ENCODE measurements at regions not wholly inside any gene's neighbourhood (a gene's known extent, or its start where the extent isn't known, plus 50 kb on each side); places are given as distances from the start of the nearest gene placed in this dataset.

DNA sequence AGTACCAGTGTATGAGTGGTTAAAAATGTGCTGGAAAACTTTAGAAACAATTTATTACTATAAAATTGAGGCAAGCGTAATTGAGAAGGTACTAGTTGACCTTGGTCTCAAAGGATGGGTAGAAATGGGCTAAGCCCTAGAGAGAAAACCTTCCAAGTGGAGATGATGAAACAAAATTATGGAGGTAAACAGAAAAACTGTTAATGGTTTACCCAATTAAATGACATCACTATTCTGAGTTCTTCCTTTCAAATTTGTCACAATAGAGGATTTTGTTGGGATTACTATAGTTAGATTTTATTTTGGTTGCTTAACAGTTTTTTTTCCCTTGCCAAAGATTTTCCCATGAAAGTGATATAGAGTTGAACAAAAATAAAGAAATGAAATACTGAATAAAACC is 1302.5 kb upstream of the TENM3 start:
- Histone ChIP-seq H3K27me3 (ENCODE audit: control insufficient read depth, insufficient read depth) (no peaks in the 10 kb centered on the region), H3K9me3 (ENCODE audit: control insufficient read depth, low read length) (no peaks in the 10 kb centered on the region), H3K4me1 (ENCODE audit: control insufficient read depth, insufficient read depth, low read length) (no peaks in the 10 kb centered on the region), H3K27ac (ENCODE audit: low read length) (no peak overlapping the region), H3K4me3 (ENCODE audit: low read length) (no peak overlapping the region)
- DNase-seq (no peak), ATAC-seq (no peak)
- intact Hi-C loops (cut with DNase I), result no loop called here
- 82% methylated on average over 1 of the region's 1 CpG for WGBS

DNA sequence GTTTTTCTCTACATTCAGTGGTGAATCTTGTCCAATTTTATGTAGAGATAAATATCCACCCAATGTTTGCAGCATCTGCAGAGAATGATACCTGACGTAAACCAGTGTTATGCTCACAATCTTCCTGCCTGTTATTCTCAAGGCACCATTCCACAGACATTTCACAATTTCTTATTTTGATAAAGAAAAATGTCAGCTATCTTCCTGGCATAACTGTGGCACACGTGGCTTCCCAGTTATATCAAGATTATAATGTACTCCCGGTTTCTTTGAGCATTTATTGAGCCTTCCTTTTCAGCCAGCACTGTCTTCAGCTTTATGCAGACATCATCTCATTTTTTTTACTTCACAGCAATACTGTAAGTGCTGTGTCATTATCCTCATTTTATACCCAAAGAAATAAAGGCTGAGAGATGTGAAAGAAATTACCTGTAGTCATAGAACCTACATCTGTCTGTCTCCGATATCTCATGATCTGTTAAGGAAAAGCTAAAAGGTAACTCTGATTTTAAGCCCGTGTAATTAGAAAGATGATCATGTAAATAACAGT is 1300.8 kb upstream of the TENM3 start:
- Histone ChIP-seq H3K27me3 (ENCODE audit: control insufficient read depth, insufficient read depth) (no peaks in the 10 kb centered on the region), H3K4me1 (ENCODE audit: control insufficient read depth, insufficient read depth, low read length) (no peaks in the 10 kb centered on the region), H3K27ac (ENCODE audit: low read length) (no peak overlapping the region), H3K9me3 (ENCODE audit: control insufficient read depth, low read length) (no peaks in the 10 kb centered on the region), H3K4me3 (ENCODE audit: low read length) (no peak overlapping the region)
- DNase-seq, result no peak
- intact Hi-C loops (cut with DNase I), result no loop called here
- WGBS, result 63% methylated on average over 5 of the region's 5 CpGs
- ATAC-seq, result no peak

DNA sequence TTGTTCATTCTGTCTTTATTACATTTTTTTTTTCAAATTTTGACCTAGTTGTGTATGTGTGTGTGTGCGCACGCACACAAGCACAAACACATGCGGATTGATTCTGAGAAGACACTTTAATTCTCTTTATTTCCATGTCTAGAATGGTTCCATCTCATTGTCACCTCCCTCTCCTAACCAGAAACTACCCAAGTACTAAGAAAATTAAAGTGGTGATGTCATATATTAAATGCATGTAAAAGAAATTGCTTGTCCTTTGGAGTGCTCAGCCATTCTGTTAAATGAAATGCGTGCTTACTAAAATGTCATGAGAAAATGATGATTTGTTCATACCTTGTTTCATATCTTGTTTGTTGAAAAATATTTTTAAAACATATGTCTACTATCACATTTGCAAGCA is 1297.0 kb upstream of the TENM3 start:
- intact Hi-C loops (cut with DNase I), result no loop called here
- no peak overlapping the region for H3K4me3 ChIP-seq (ENCODE audit: low read length)
- DNase-seq (no peak), ATAC-seq (no peak)
- no peaks in the 10 kb centered on the region for H3K4me1 ChIP-seq (ENCODE audit: control insufficient read depth, insufficient read depth, low read length)
- no peaks in the 10 kb centered on the region for H3K27me3 ChIP-seq (ENCODE audit: control insufficient read depth, insufficient read depth)
- no peak overlapping the region for H3K27ac ChIP-seq (ENCODE audit: low read length)
- no peaks in the 10 kb centered on the region for H3K9me3 ChIP-seq (ENCODE audit: control insufficient read depth, low read length)
- WGBS, result 94% methylated on average over 4 of the region's 4 CpGs

DNA sequence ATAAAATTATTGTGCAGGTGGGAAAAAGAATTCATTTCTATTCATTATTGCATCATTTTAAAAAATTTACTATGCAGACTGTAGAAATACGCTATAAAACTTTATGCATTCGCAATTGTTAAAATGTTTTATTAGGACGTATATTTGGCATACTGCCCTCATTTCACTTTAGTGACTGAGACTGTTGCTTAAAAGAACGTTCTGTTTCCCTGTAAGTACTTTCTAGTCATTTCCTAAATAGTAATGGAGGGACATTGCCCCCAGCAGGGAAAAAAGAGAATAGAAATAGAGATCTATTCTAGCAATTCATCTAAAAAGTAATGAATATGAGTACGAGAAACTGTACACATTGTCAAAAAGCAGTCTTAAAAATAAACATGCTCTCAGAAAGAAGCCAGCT is 1295.8 kb upstream of the TENM3 start:
- DNase-seq (no peak), ATAC-seq (no peak)
- Histone ChIP-seq H3K27me3 (ENCODE audit: control insufficient read depth, insufficient read depth) (no peaks in the 10 kb centered on the region), H3K4me1 (ENCODE audit: control insufficient read depth, insufficient read depth, low read length) (no peaks in the 10 kb centered on the region), H3K27ac (ENCODE audit: low read length) (no peak overlapping the region), H3K4me3 (ENCODE audit: low read length) (no peak overlapping the region), H3K9me3 (ENCODE audit: control insufficient read depth, low read length) (no peaks in the 10 kb centered on the region)
- intact Hi-C loops (cut with DNase I), result no loop called here
- 46% methylated on average over 5 of the region's 5 CpGs for WGBS

DNA sequence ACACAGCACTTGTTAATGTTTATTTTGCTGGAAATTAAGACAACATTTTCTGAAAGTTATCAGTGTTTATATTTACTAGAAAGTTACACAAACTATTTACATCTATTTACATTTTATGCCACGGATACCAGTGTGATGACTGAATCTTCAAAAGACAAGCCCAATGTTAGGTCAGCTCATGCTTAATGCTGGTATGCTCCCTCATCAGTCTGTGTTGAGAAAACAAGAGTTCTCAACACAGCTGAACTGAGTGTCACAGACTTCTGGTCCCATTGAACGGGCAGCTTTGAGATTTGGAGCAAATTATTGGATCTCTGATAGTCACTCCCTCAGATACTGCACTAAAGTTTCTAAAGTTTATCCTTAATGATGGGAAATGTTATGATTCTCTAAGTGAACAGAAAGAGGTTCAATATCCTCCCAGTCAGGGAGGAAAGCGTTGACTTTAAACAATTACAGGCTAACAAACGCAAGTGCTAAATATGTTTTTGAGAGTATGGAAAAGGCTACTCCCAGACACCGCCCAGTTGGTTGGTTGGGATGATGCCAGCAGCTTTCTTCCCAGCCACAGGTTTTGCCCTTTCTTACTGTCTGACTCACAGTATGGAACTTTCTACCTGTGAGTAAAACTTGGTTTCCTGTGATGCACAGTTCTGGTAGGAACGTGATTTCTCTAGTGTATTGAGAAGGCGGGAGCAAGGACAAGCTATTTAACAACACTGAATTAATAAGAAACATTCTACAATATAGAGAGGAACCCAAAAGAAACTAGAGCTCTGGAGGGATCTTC is 1293.6 kb upstream of the TENM3 start:
- 80% methylated on average over 7 of the region's 7 CpGs for WGBS
- intact Hi-C loops (cut with DNase I), result no loop called here
- no peak overlapping the region for H3K27ac ChIP-seq (ENCODE audit: low read length)

DNA sequence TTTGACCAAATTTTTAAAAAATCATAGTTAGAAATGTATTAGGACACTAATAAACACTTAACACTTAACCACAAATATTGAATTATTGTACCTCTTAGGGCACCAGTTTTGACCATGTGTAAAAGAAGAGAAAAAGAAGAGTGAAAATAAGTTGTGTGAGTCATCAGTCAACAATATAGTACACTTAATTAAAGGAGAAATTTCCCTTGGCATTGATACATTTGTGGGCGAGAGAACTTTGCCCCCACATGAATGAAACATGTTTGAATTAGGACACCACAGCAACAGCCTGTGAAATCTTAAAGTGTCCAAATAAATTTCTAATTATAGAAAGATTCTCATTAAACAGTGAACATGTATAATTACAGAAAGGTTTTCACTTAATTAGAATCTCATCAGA is 1292.8 kb upstream of the TENM3 start:
- ATAC-seq (no peak), DNase-seq (no peak)
- H3K4me1 ChIP-seq (ENCODE audit: control insufficient read depth, insufficient read depth, low read length), result no peaks in the 10 kb centered on the region
- WGBS, result 72% methylated on average over 1 of the region's 1 CpG
- no peak overlapping the region for H3K4me3 ChIP-seq (ENCODE audit: low read length)
- no peaks in the 10 kb centered on the region for H3K27me3 ChIP-seq (ENCODE audit: control insufficient read depth, insufficient read depth)
- no peaks in the 10 kb centered on the region for H3K9me3 ChIP-seq (ENCODE audit: control insufficient read depth, low read length)
- intact Hi-C loops (cut with DNase I), result no loop called here
- no peak overlapping the region for H3K27ac ChIP-seq (ENCODE audit: low read length)

More for the DNA sequence above, 1293.6 kb upstream of the TENM3 start:
- H3K4me1 ChIP-seq (ENCODE audit: control insufficient read depth, insufficient read depth, low read length), result no peaks in the 10 kb centered on the region
- H3K27me3 ChIP-seq (ENCODE audit: control insufficient read depth, insufficient read depth), result no peaks in the 10 kb centered on the region
- no peaks in the 10 kb centered on the region for H3K9me3 ChIP-seq (ENCODE audit: control insufficient read depth, low read length)
- H3K4me3 ChIP-seq (ENCODE audit: low read length), result no peak overlapping the region
- no peak for DNase-seq
- no peak for ATAC-seq

DNA sequence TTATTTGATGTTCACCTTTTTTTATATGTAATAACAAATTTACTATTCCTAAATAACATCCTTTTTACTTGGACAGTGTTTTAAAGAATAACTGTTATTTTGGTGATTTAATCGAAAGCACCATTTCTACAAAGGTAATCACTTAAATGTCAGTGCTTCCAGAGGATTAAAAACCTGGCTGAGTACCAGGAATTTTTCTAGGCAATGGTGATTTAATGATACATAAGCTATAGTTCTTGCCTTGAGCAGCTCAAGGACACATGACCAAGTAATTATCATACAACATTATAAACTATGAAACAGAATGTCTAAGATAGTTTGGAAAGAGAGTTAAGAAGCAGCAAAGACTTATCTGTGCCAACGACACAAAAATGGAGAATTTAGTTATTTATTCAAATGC is 1291.9 kb upstream of the TENM3 start:
- ATAC-seq (no peak), DNase-seq (no peak)
- Histone ChIP-seq H3K9me3 (ENCODE audit: control insufficient read depth, low read length) (no peaks in the 10 kb centered on the region), H3K27ac (ENCODE audit: low read length) (no peak overlapping the region), H3K27me3 (ENCODE audit: control insufficient read depth, insufficient read depth) (no peaks in the 10 kb centered on the region), H3K4me3 (ENCODE audit: low read length) (no peak overlapping the region), H3K4me1 (ENCODE audit: control insufficient read depth, insufficient read depth, low read length) (no peaks in the 10 kb centered on the region)
- intact Hi-C loops (cut with DNase I), result no loop called here
- 83% methylated on average over 2 of the region's 2 CpGs for WGBS

DNA sequence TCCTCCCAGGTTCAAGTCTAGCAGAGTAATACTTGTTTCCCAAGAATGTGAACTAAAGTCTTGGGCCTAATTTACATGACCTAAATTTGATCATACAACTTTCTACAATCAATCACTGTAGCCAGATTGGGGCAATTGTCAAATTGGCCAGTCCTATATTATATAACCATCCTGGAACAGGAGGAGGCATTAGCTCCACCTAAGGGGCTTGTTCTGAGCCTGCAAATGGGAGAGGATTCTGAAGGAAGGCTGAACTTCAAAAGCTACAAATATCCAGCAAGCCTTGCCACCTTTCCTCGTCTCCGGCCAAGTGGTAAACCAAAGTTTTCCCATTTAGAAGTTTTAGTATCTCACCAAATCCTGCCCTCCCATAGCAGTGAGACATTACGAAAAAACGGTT is 1289.6 kb upstream of the TENM3 start:
- no peaks in the 10 kb centered on the region for H3K4me1 ChIP-seq (ENCODE audit: control insufficient read depth, insufficient read depth, low read length)
- WGBS, result 80% methylated on average over 4 of the region's 4 CpGs
- intact Hi-C loops (cut with DNase I), result no loop called here

DNA sequence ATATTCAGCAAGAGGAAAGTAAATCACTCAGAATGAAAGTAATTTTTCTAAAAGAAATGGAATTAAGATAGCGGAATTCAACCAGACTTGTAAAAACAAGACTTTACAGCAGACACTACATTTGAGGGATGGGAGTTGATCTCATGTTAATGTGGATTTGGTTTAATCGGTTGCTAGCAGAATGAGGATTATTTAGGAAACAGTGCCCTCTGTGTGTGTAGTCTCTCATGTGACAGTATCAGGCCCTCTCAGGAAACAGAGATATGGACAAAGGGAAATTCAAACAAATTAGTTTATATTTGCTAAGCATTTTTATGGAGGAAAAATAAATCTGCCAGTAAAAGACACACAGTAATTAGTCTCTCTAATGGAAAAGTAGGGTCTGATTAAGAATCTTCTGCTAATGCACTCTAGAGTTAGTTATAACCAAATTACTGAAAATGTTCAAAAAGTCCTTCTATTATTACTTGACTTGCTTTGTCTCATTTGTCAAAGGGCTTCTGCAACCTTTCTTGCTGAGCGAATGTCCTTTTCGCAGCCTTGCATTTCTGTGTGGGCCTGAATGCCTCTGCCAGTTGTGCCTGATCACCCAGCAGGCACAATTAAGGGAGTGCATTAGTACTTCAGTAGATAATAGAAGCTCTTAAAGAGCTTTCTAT is 1282.3 kb upstream of the TENM3 start:
- H3K27me3 ChIP-seq (ENCODE audit: control insufficient read depth, insufficient read depth), result no peaks in the 10 kb centered on the region
- H3K4me3 ChIP-seq (ENCODE audit: low read length), result no peak overlapping the region
- H3K4me1 ChIP-seq (ENCODE audit: control insufficient read depth, insufficient read depth, low read length), result no peaks in the 10 kb centered on the region
- intact Hi-C loops (cut with DNase I), result no loop called here
- ATAC-seq (no peak), DNase-seq (no peak)
- no peaks in the 10 kb centered on the region for H3K9me3 ChIP-seq (ENCODE audit: control insufficient read depth, low read length)
- no peak overlapping the region for H3K27ac ChIP-seq (ENCODE audit: low read length)
- 55% methylated on average over 4 of the region's 4 CpGs for WGBS

More for the DNA sequence above, 1289.6 kb upstream of the TENM3 start:
- H3K27me3 ChIP-seq (ENCODE audit: control insufficient read depth, insufficient read depth), result no peaks in the 10 kb centered on the region
- H3K9me3 ChIP-seq (ENCODE audit: control insufficient read depth, low read length), result no peaks in the 10 kb centered on the region
- ATAC-seq, result no peak
- no peak overlapping the region for H3K27ac ChIP-seq (ENCODE audit: low read length)
- DNase-seq, result no peak
- H3K4me3 ChIP-seq (ENCODE audit: low read length), result no peak overlapping the region

DNA sequence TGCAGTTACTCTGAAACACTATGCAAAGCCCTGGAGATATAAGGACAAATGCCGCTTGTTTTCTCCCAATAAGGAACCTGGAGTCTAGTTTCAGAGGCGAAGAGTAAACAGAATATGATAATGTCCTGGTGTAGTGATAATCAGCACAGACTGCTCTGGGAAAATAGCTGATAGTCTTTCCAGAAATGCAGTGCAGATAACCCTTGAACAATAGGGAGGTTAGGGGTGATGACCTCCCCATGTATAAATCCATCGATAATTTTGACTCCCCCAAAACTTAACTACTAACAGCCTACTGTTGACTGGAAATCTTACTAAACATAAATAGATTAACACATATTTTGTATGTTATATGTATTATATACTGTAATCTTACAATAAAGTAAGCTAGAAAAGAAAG is 1280.9 kb upstream of the TENM3 start:
- Histone ChIP-seq H3K4me1 (ENCODE audit: control insufficient read depth, insufficient read depth, low read length) (no peaks in the 10 kb centered on the region), H3K27me3 (ENCODE audit: control insufficient read depth, insufficient read depth) (no peaks in the 10 kb centered on the region), H3K4me3 (ENCODE audit: low read length) (no peak overlapping the region), H3K9me3 (ENCODE audit: control insufficient read depth, low read length) (no peaks in the 10 kb centered on the region), H3K27ac (ENCODE audit: low read length) (no peak overlapping the region)
- 46% methylated on average over 3 of the region's 3 CpGs for WGBS
- DNase-seq, result no peak
- intact Hi-C loops (cut with DNase I), result no loop called here
- no peak for ATAC-seq

DNA sequence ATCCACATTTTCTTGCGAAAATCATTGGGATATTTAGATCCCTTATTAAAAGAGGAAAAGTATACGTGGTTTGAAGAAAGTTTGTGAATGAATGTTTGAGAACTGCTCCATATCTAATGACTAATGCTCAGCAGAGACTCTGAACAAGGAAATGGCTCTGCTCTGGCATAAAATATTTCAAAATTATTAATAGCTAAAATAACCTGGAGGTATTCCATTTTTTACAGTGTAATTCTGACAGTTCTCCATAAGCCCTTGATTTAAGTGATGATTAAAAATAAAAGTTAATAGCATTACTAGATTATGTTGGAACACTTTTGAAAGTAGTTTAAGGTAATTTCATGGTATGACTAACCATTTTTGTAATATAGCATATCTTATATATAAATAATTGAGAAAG is 1276.9 kb upstream of the TENM3 start:
- Histone ChIP-seq H3K9me3 (ENCODE audit: control insufficient read depth, low read length) (no peaks in the 10 kb centered on the region), H3K4me3 (ENCODE audit: low read length) (no peak overlapping the region), H3K27ac (ENCODE audit: low read length) (no peak overlapping the region), H3K27me3 (ENCODE audit: control insufficient read depth, insufficient read depth) (no peaks in the 10 kb centered on the region), H3K4me1 (ENCODE audit: control insufficient read depth, insufficient read depth, low read length) (no peaks in the 10 kb centered on the region)
- WGBS, result 82% methylated on average over 2 of the region's 2 CpGs
- intact Hi-C loops (cut with DNase I), result no loop called here
- no peak for ATAC-seq
- no peak for DNase-seq
